Pancreas (tissue), 10 donors: ENCODE measurements at regions not wholly inside any gene's neighbourhood (a gene's known extent, or its start where the extent isn't known, plus 50 kb on each side); places are given as distances from the start of the nearest gene placed in this dataset.

Source experiments
- ATAC-seq, 4 donors: fragments of 200-7000 bp; cut with Tn5 transposase; one replicate each; pipeline versions ENCODE4 v1.8.0 to v1.9.1; 2020; ENCODE audit warnings: mild to moderate bottlenecking in 4 of 4, moderate library complexity in 4 of 4
- DNase-seq, 6 donors: peaks; one replicate each; pipeline ENCODE4 v3.0.0-alpha.2; 2020
- FAIRE-seq: peaks from 2 replicates; lab custom pipeline; 2012; peaks lifted over from hg19 to GRCh38; lab: Jason Lieb, UNC
- H3K27ac ChIP-seq, 4 donors: fragments of 200-600 bp; sonication (generic); 1 replicate in 3 of 4; 2 replicates in 1 of 4; pipeline versions ENCODE4 v1.5.0 to v1.8.0; 2020
- H3K27me3 ChIP-seq, 4 donors: fragments of 200-600 bp; one replicate each; pipeline ENCODE4 v1.8.0; 2021
- H3K36me3 ChIP-seq, 3 donors: fragments of 200-600 bp; sonication (generic) in 1 of 3; one replicate each; pipeline versions ENCODE4 v1.5.0 to v1.8.0; 2020 to 2021
- H3K4me1 ChIP-seq, 3 donors: fragments of 200-600 bp; one replicate each; pipeline ENCODE4 v1.8.0; 2021
- H3K4me3 ChIP-seq, 4 donors: fragments of 200-600 bp; sonication (generic) in 2 of 4; one replicate each; pipeline versions ENCODE4 v1.5.0 to v1.8.0; 2020 to 2021
- H3K9me3 ChIP-seq, 4 donors: fragments of 200-600 bp; one replicate each; pipeline ENCODE4 v1.8.0; 2021
- WGBS, 2 donors: extraction: QIAGEN DNeasy Blood & Tissue Kit; methylation state at CpG; one replicate each; pipeline ENCODE4 v1.1.7; 2013; 5-methylcytosine and 5-hydroxymethylcytosine counted together
- intact Hi-C, 3 donors: fragments of 100-400 bp; cut with DNase I; formaldehyde crosslinking; loops; one replicate each; pipeline versions ENCODE4 v1.11.1 to v1.14.2; 2022
- TF ChIP-seq, protein P1 (sequence below), 4 donors: fragments of 200-600 bp; sonication (generic) in 3 of 4; IDR thresholded peaks; one replicate each; pipeline versions ENCODE4 v1.5.0 to v1.8.0; 2021; ENCODE audit warnings: antibody characterized with exemption in 4 of 4
- donor health status: healthy with polysubstance abuse.
- donor health status: DM: no; HTN: no; CAD: no; lungs with moderate emphysema.
- donor health status: DM: no; HTN: no; CAD: no.
- donor health status: control.
- donor health status: control.
- donor health status: Bipolar disorder and iron deficiency.
- donor health status: DM: yes; HTN: yes; CAD: no.
- donor health status: DM: no; HTN: no; CAD: no.
- donor health status: DM: no; HTN: no; CAD: no.
- donor health status: DM: yes; HTN: yes; CAD: no.

DNA sequence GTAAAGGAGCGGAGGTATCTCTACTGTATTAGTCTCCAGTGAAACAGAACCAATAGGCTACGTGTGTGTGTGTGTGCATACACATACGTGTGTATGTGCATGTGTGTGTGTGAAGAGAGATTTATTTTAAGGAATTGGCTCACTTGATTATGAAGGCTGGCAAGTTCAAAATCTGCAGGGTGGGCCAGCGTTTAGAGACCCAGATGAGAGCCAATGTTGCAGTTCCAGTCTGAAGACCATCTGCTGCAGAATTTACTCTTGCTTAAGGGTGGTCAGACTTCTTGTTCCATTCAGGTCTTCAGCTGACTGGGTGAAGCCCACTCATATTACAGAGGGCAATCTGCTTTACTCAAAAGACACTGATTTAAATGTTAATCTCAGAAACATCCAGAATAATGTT lies 119.2 kb downstream of the FGF18 start:
- H3K4me1 ChIP-seq, result no peaks in the 10 kb centered on the region
- 60 to 83% methylated on average over 4 of the region's 4 CpGs for WGBS, 2 donors
- FAIRE-seq, result no peak
- TF ChIP-seq, protein P1, sequence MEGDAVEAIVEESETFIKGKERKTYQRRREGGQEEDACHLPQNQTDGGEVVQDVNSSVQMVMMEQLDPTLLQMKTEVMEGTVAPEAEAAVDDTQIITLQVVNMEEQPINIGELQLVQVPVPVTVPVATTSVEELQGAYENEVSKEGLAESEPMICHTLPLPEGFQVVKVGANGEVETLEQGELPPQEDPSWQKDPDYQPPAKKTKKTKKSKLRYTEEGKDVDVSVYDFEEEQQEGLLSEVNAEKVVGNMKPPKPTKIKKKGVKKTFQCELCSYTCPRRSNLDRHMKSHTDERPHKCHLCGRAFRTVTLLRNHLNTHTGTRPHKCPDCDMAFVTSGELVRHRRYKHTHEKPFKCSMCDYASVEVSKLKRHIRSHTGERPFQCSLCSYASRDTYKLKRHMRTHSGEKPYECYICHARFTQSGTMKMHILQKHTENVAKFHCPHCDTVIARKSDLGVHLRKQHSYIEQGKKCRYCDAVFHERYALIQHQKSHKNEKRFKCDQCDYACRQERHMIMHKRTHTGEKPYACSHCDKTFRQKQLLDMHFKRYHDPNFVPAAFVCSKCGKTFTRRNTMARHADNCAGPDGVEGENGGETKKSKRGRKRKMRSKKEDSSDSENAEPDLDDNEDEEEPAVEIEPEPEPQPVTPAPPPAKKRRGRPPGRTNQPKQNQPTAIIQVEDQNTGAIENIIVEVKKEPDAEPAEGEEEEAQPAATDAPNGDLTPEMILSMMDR (IDR thresholded peaks at IDR 0.05), result no peak
- no peak for DNase-seq
- no peak overlapping the region for H3K27ac ChIP-seq
- H3K36me3 ChIP-seq, result no peaks in the 10 kb centered on the region
- H3K9me3 ChIP-seq, result no peaks in the 10 kb centered on the region
- H3K27me3 ChIP-seq, result no peaks in the 10 kb centered on the region
- intact Hi-C loops, result no loop called here
- H3K4me3 ChIP-seq, result no peak overlapping the region
- ATAC-seq, result no peak

GRCh38 chr5:171540865-171541264 lies 121.4 kb downstream of the FGF18 start:
- no peak overlapping the region for H3K4me3 ChIP-seq
- no peaks in the 10 kb centered on the region for H3K36me3 ChIP-seq
- intact Hi-C loops, result no loop called here
- TF ChIP-seq, protein P1 (IDR thresholded peaks at IDR 0.05), result no peak
- H3K27ac ChIP-seq, result no peak overlapping the region
- no peaks in the 10 kb centered on the region for H3K4me1 ChIP-seq
- DNase-seq, result no peak
- FAIRE-seq, result no peak
- no peaks in the 10 kb centered on the region for H3K27me3 ChIP-seq
- 64 to 79% methylated on average over 5 of the region's 5 CpGs for WGBS, 2 donors
- H3K9me3 ChIP-seq, result no peaks in the 10 kb centered on the region
- ATAC-seq, result no peak

DNA sequence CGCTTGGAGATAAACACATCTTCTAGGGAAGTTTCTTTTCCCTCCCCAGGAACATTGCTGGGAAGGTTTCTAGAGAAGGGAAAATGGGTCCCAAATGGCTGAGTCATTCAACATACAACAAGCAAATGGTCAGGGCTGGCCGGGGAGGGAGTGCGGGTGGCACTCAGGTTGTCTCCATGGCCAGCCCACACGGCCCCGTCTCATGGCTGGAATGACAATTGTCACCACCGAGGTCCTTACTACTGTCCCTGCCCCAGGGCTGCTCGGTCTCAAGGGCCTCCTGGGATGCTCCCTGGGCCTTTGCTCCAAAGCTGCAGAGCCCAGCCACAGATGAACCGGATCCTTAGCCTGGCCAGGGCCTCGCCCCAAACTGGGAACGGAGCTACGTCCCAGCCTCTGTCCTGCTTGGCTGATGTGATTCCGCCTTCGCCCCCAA lies 121.9 kb downstream of the FGF18 start:
- no peak for DNase-seq
- no peaks in the 10 kb centered on the region for H3K27me3 ChIP-seq
- TF ChIP-seq, protein P1 (IDR thresholded peaks at IDR 0.05), result no peak
- H3K9me3 ChIP-seq, result no peaks in the 10 kb centered on the region
- no peak for ATAC-seq
- WGBS, 2 donors, result 84 to 85% methylated on average over 13 of the region's 13 CpGs
- no peak for FAIRE-seq
- no peak overlapping the region for H3K4me3 ChIP-seq
- intact Hi-C loops, result no loop called here
- H3K36me3 ChIP-seq, result no peaks in the 10 kb centered on the region
- H3K27ac ChIP-seq, result no peak overlapping the region
- H3K4me1 ChIP-seq, result no peaks in the 10 kb centered on the region

DNA sequence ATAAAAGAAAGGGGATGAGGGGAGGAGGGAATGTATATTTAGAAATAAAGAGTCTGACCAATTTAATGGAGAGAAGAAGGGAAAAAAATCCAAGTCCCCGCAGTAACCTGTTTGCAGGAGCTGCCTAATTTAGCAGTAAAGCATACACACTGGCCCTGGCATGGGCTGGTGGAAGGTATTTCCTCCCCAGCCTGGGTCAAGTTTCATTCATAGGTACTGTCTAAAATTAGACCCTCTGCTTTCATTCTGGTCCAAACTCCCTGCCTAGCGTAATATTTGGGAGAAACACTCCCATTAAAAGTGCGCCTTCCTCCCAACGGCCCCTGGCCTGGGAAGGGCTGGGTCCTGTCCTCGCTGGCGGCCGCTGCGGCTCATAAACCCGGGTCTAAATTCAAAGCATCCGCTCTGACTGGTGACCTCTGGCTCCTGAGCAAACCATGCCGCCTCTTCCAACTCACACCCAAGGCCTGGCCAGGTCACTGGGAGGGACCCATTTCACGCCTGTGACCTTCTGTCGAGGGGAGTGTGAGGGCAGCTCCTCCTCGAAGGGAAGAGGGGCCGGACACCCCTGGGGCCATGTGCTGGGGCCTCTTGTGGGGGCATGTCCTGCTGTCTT lies 123.2 kb downstream of the FGF18 start:
- TF ChIP-seq, protein P1 (IDR thresholded peaks at IDR 0.05), result no peak
- FAIRE-seq, result no peak
- Histone ChIP-seq H3K36me3 (no peaks in the 10 kb centered on the region), H3K9me3 (no peaks in the 10 kb centered on the region), H3K4me3 (no peak overlapping the region), H3K27ac (no peak overlapping the region), H3K4me1 (no peaks in the 10 kb centered on the region), H3K27me3 (no peaks in the 10 kb centered on the region)
- intact Hi-C loops, result no loop called here
- ATAC-seq, result no peak
- 69 to 74% methylated on average over 14 to 15 of the region's 15 CpGs for WGBS, 2 donors
- no peak for DNase-seq

GRCh38 chr5:171543148-171543815 lies 123.8 kb downstream of the FGF18 start:
- Histone ChIP-seq H3K4me3 (no peak overlapping the region), H3K27me3 (no peaks in the 10 kb centered on the region), H3K9me3 (no peaks in the 10 kb centered on the region), H3K27ac (no peak overlapping the region), H3K36me3 (no peaks in the 10 kb centered on the region), H3K4me1 (no peaks in the 10 kb centered on the region)
- DNase-seq (no peak), ATAC-seq (no peak), FAIRE-seq (no peak)
- WGBS, 2 donors, result 74 to 77% methylated on average over 13 of the region's 13 CpGs
- intact Hi-C loops, result no loop called here
- TF ChIP-seq, protein P1 (IDR thresholded peaks at IDR 0.05), result no peak
